ENCODE measurements at regions not wholly inside any gene's neighbourhood (a gene's known extent, or its start where the extent isn't known, plus 50 kb on each side); places are given as distances from the start of the nearest gene placed in this dataset.

GRCh38 chr12:65636436-65636835 lies 187.8 kb upstream of the HMGA2 start:
- TF ChIP-seq EZH2 (IDR thresholded peaks at IDR 0.05; ENCODE audit: insufficient read depth, low read length) (no peak), CTCF (IDR thresholded peaks at IDR 0.05; ENCODE audit: insufficient read depth, low read depth, low read length) (no peak)

All from astrocyte (in vitro differentiated cells and primary cell).